Tibial nerve (tissue), 4 donors: ENCODE measurements at regions not wholly inside any gene's neighbourhood (a gene's known extent, or its start where the extent isn't known, plus 50 kb on each side); places are given as distances from the start of the nearest gene placed in this dataset.
A peak's percentile ranks its signal among the peaks of the same experiment; 100 is the strongest.
"Not testable (repeated sequence)": the region's sequence is repeated elsewhere in the genome, so short reads cannot be mapped to it uniquely, and the experiment has no call there.

Experiments
- DNase-seq, 2 donors: peaks; one replicate each; pipeline ENCODE4 v3.0.0-alpha.2; 2019; ENCODE audit warnings: low spot score in 2 of 2
- H3K27ac ChIP-seq, 4 donors: fragments of 200-600 bp; sonication (generic) in 3 of 4; one replicate each; pipeline ENCODE4 v1.5.1; 2017 to 2019; ENCODE audit warnings: mild to moderate bottlenecking in 1 of 4
- H3K27me3 ChIP-seq, 2 donors: fragments of 200-600 bp; sonication (generic) in 1 of 2; one replicate each; pipeline versions ENCODE4 v1.5.1 to v1.6.0; 2017 to 2019
- H3K36me3 ChIP-seq, 3 donors: fragments of 200-600 bp; sonication (generic); one replicate each; pipeline ENCODE4 v1.5.1; 2018 to 2019
- H3K4me1 ChIP-seq, 4 donors: fragments of 200-600 bp; sonication (generic) in 3 of 4; one replicate each; pipeline ENCODE4 v1.5.1; 2017 to 2019
- H3K4me3 ChIP-seq, 4 donors: fragments of 200-600 bp; sonication (generic) in 3 of 4; one replicate each; pipeline ENCODE4 v1.5.1; 2017 to 2019; ENCODE audit warnings: mild to moderate bottlenecking in 1 of 4, moderate library complexity in 1 of 4
- H3K9me3 ChIP-seq, 4 donors: fragments of 200-600 bp; sonication (generic) in 3 of 4; one replicate each; pipeline ENCODE4 v1.5.1; 2017 to 2019
- CTCF ChIP-seq, 5 experiments: fragments of 200-600 bp in 3 of 5; fragments of 450-650 bp in 2 of 5; sonication (generic) in 3 of 5; IDR thresholded peaks; one replicate each; pipeline ENCODE4 v1.5.1; 2016 to 2019; ENCODE audit warnings: antibody characterized with exemption in 5 of 5, mild to moderate bottlenecking in 3 of 5, moderate library complexity in 2 of 5
- EP300 ChIP-seq, 2 donors: sonication (generic); formaldehyde crosslinking; IDR thresholded peaks; one replicate each; pipeline ENCODE4 v1.6.1; 2017; ENCODE audit warnings: antibody characterized with exemption in 2 of 2, mild to moderate bottlenecking in 1 of 2
- POLR2A ChIP-seq, 2 donors: fragments of 450-650 bp; IDR thresholded peaks; one replicate each; pipeline ENCODE4 v1.6.1; 2017; ENCODE audit warnings: antibody characterized with exemption in 2 of 2, mild to moderate bottlenecking in 2 of 2, moderate library complexity in 2 of 2
- WGBS, 2 donors: methylation state at CpG; one replicate each; pipeline ENCODE4 v1.1.5; 2018; 5-methylcytosine and 5-hydroxymethylcytosine counted together

DNA sequence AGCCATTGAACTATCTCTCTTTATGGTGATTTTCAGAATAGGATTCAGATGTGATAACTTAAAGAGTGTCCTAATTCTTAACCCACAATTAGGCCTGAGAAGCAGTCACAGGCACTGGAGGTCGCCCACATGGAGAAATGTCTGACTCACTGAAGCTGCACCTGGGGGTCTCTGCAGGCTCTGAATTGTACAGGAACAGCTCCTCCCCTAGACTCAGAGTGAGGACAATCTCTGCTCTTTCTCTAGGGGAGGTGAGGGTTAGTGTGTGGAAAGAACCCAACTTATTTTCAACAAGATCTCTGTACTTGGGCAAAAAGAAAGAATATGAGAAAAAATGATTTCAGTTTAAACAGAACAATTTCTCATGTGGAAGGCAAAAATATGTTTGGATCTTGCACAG lies 1124.6 kb downstream of the TMEM121 start:
- TF ChIP-seq POLR2A (IDR thresholded peaks at IDR 0.05) (no peak), CTCF (IDR thresholded peaks at IDR 0.05) (no peak), EP300 (IDR thresholded peaks at IDR 0.05) (no peak)
- no peak for DNase-seq
- Histone ChIP-seq H3K9me3 (no peaks in the 10 kb centered on the region), H3K36me3 (no peaks in the 10 kb centered on the region), H3K27me3 (no peaks in the 10 kb centered on the region), H3K27ac (no peak overlapping the region), H3K4me3 (no peak overlapping the region), H3K4me1 (no peaks in the 10 kb centered on the region)
- 0 to 28% methylated on average over 1 of the region's 1 CpG for WGBS, 2 donors

- no peaks in the 10 kb centered on the region for H3K27me3 ChIP-seq
- WGBS, 2 donors = 51 to 53% methylated on average over 2 of the region's 2 CpGs
- no peaks in the 10 kb centered on the region for H3K9me3 ChIP-seq
- DNase-seq = no peak
- H3K36me3 ChIP-seq = no peaks in the 10 kb centered on the region
- no peaks in the 10 kb centered on the region for H3K4me1 ChIP-seq
- H3K27ac ChIP-seq = no peak overlapping the region
- H3K4me3 ChIP-seq = no peak overlapping the region
- TF ChIP-seq POLR2A (IDR thresholded peaks at IDR 0.05) = no peak
- no peak for TF ChIP-seq CTCF (IDR thresholded peaks at IDR 0.05)
- no peak for TF ChIP-seq EP300 (IDR thresholded peaks at IDR 0.05)
Measured at GRCh38 chr14:106652494-106652893, 1126.1 kb downstream of the TMEM121 start.

- no peak overlapping the region for H3K4me3 ChIP-seq
- H3K27me3 ChIP-seq = no peaks in the 10 kb centered on the region
- no peak for TF ChIP-seq EP300 (IDR thresholded peaks at IDR 0.05)
- peak in 1 of 5 experiments; percentile 15 for TF ChIP-seq CTCF (IDR thresholded peaks at IDR 0.05)
- no peak for TF ChIP-seq POLR2A (IDR thresholded peaks at IDR 0.05)
- H3K9me3 ChIP-seq = no peaks in the 10 kb centered on the region
- H3K36me3 ChIP-seq = no peaks in the 10 kb centered on the region
- no peaks in the 10 kb centered on the region for H3K4me1 ChIP-seq
- H3K27ac ChIP-seq = no peak overlapping the region
- 66% methylated on average over 8 of the region's 8 CpGs for WGBS, 2 donors
- DNase-seq = no peak
Measured at GRCh38 chr14:106657460-106657859, 1131.1 kb downstream of the TMEM121 start.

DNA sequence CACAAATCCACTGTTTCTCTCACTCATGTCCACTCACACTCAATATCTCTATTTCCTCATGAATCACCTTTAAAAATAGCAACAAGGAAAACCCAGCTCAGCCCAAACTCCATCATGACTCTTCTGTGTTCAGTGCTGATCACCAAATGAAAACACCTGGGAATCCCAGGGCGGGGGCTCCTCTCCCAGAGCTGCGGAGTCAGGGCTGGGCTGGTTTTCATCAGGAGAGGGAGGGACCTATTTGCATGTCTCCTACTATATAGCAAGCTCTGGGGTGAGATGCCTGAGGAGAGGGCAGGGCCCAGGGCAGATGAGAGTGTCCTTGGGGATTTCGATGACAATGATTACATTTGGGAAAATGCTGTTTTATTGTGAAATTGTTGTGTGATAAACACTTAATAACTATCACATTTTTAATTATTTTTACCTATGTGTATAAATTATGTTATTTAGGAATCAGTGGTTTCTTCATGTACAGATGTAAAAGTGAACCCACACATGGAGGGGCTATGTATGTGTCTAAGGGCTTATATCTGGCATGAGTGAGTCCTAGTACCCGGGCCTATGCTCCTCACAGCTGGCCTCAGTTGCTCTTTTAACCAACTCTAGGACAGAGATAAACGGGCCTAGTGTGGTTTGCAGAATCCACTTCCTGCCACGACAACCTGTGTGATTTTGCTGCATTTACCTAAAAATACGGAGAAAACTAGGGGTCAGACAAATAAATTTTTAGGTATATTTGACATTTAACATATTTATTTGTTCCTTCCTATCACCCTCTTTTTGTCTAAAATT lies 1131.9 kb downstream of the TMEM121 start:
- not testable (repeated sequence) for H3K27ac ChIP-seq, DNase-seq, H3K4me1 ChIP-seq, H3K36me3 ChIP-seq, H3K4me3 ChIP-seq, H3K27me3 ChIP-seq, H3K9me3 ChIP-seq
- 57 to 60% methylated on average over 7 of the region's 7 CpGs for WGBS, 2 donors

- H3K27me3 ChIP-seq, H3K4me1 ChIP-seq, DNase-seq, H3K4me3 ChIP-seq, H3K27ac ChIP-seq, H3K36me3 ChIP-seq, H3K9me3 ChIP-seq: not testable (repeated sequence)
- 68 to 70% methylated on average over 4 of the region's 4 CpGs for WGBS, 2 donors
- peak in 1 of 5 experiments; percentile 14 for TF ChIP-seq CTCF (IDR thresholded peaks at IDR 0.05)
Measured at GRCh38 chr14:106661561-106661960, 1135.2 kb downstream of the TMEM121 start.
